Subcutaneous abdominal adipose tissue (tissue), 5 donors: ENCODE measurements at regions not wholly inside any gene's neighbourhood (a gene's known extent, or its start where the extent isn't known, plus 50 kb on each side); places are given as distances from the start of the nearest gene placed in this dataset.

Experiments used
- H3K27ac ChIP-seq: one replicate; pipeline ENCODE4 v1.7.0; 2013; ENCODE audit warnings: low read depth, mild to moderate bottlenecking, inconsistent platforms, low read length, moderate library complexity
- H3K27me3 ChIP-seq, 5 donors: one replicate each; pipeline ENCODE4 v1.7.0; 2013; ENCODE audit warnings: low read length in 5 of 5, inconsistent platforms in 1 of 5; ENCODE audit not compliant: control insufficient read depth in 5 of 5, insufficient read depth in 4 of 5
- H3K36me3 ChIP-seq, 5 donors: one replicate each; pipeline ENCODE4 v1.7.0; 2013; ENCODE audit warnings: low read length in 5 of 5; ENCODE audit not compliant: control insufficient read depth in 5 of 5, insufficient read depth in 5 of 5
- H3K4me1 ChIP-seq, 5 donors: one replicate each; pipeline ENCODE4 v1.7.0; 2013; ENCODE audit warnings: low read length in 5 of 5, mild to moderate bottlenecking in 3 of 5, moderate library complexity in 1 of 5; ENCODE audit not compliant: control insufficient read depth in 5 of 5, insufficient read depth in 5 of 5
- H3K4me3 ChIP-seq, 5 donors: one replicate each; pipeline ENCODE4 v1.7.0; 2013; ENCODE audit warnings: low read length in 5 of 5, low read depth in 1 of 5
- H3K9ac ChIP-seq, 5 donors: one replicate each; pipeline ENCODE4 v1.7.0; 2013; ENCODE audit warnings: low read length in 5 of 5, mild to moderate bottlenecking in 4 of 5, moderate library complexity in 3 of 5
- H3K9me3 ChIP-seq, 5 donors: one replicate each; pipeline ENCODE4 v1.7.0; 2013; ENCODE audit warnings: low read length in 5 of 5; ENCODE audit not compliant: control insufficient read depth in 5 of 5
- donor health status: healthy.
- donor health status: healthy.
- donor health status: healthy.
- donor health status: healthy.
- donor health status: healthy.

GRCh38 chr12:67758119-67758518 lies 109.6 kb downstream of the DYRK2 start:
- Histone ChIP-seq H3K9me3 (no peaks in the 10 kb centered on the region), H3K27ac (no peak overlapping the region)

GRCh38 chr12:67758521-67758920 lies 110.0 kb downstream of the DYRK2 start:
- Histone ChIP-seq H3K9me3 (no peaks in the 10 kb centered on the region), H3K27me3 (no peaks in the 10 kb centered on the region), H3K4me1 (no peaks in the 10 kb centered on the region), H3K27ac (no peak overlapping the region), H3K36me3 (no peaks in the 10 kb centered on the region), H3K4me3 (no peak overlapping the region), H3K9ac (no peak overlapping the region)

More at GRCh38 chr12:67758119-67758518, 109.6 kb downstream of the DYRK2 start:
- Histone ChIP-seq H3K9ac (no peak overlapping the region), H3K36me3 (no peaks in the 10 kb centered on the region), H3K27me3 (no peaks in the 10 kb centered on the region), H3K4me1 (no peaks in the 10 kb centered on the region), H3K4me3 (no peak overlapping the region)

- Histone ChIP-seq H3K27ac (no peak overlapping the region), H3K27me3 (no peaks in the 10 kb centered on the region), H3K4me1 (no peaks in the 10 kb centered on the region), H3K4me3 (no peak overlapping the region), H3K36me3 (no peaks in the 10 kb centered on the region), H3K9me3 (no peaks in the 10 kb centered on the region), H3K9ac (no peak overlapping the region)
Observed at GRCh38 chr12:67759829-67760228, 111.3 kb downstream of the DYRK2 start.

- H3K27ac ChIP-seq = no peak overlapping the region
- no peaks in the 10 kb centered on the region for H3K4me1 ChIP-seq
- H3K36me3 ChIP-seq = no peaks in the 10 kb centered on the region
- H3K4me3 ChIP-seq = no peak overlapping the region
- H3K9me3 ChIP-seq = no peaks in the 10 kb centered on the region
- H3K9ac ChIP-seq = no peak overlapping the region
- no peaks in the 10 kb centered on the region for H3K27me3 ChIP-seq
Observed at GRCh38 chr12:67760586-67761275, 112.2 kb downstream of the DYRK2 start.

GRCh38 chr12:67761566-67761965 lies 113.0 kb downstream of the DYRK2 start:
- Histone ChIP-seq H3K9ac (no peak overlapping the region), H3K4me1 (peaks cover 0 to 2% (median 0%) of the 10 kb centered on the region in 5 donors), H3K9me3 (no peaks in the 10 kb centered on the region), H3K27ac (no peak overlapping the region), H3K4me3 (no peak overlapping the region), H3K27me3 (no peaks in the 10 kb centered on the region), H3K36me3 (no peaks in the 10 kb centered on the region)

- Histone ChIP-seq H3K27ac (no peak overlapping the region), H3K9ac (no peak overlapping the region), H3K27me3 (no peaks in the 10 kb centered on the region), H3K9me3 (no peaks in the 10 kb centered on the region), H3K36me3 (no peaks in the 10 kb centered on the region), H3K4me3 (no peak overlapping the region), H3K4me1 (peaks cover 0 to 3% (median 0%) of the 10 kb centered on the region in 5 donors)
Observed at GRCh38 chr12:67764055-67764454, 115.5 kb downstream of the DYRK2 start.

GRCh38 chr12:67764946-67765619 lies 116.5 kb downstream of the DYRK2 start:
- H3K4me1 ChIP-seq = peaks cover 0 to 3% (median 0%) of the 10 kb centered on the region in 5 donors
- H3K9ac ChIP-seq = no peak overlapping the region
- no peak overlapping the region for H3K4me3 ChIP-seq
- H3K9me3 ChIP-seq = no peaks in the 10 kb centered on the region
- H3K27ac ChIP-seq = no peak overlapping the region
- H3K27me3 ChIP-seq = no peaks in the 10 kb centered on the region
- H3K36me3 ChIP-seq = no peaks in the 10 kb centered on the region

- peaks cover 0 to 3% (median 0%) of the 10 kb centered on the region in 5 donors for H3K4me1 ChIP-seq
- H3K9ac ChIP-seq = no peak overlapping the region
- H3K36me3 ChIP-seq = no peaks in the 10 kb centered on the region
- H3K9me3 ChIP-seq = no peaks in the 10 kb centered on the region
- no peak overlapping the region for H3K27ac ChIP-seq
- no peak overlapping the region for H3K4me3 ChIP-seq
- H3K27me3 ChIP-seq = no peaks in the 10 kb centered on the region
Observed at GRCh38 chr12:67765776-67766766, 117.5 kb downstream of the DYRK2 start.

- no peak overlapping the region for H3K27ac ChIP-seq
- H3K4me3 ChIP-seq = no peak overlapping the region
Observed at GRCh38 chr12:67772267-67773169, 124.0 kb downstream of the DYRK2 start.

More at GRCh38 chr12:67772267-67773169, 124.0 kb downstream of the DYRK2 start:
- H3K4me1 ChIP-seq = peaks cover 0 to 2% (median 0%) of the 10 kb centered on the region in 5 donors
- H3K36me3 ChIP-seq = no peaks in the 10 kb centered on the region
- H3K27me3 ChIP-seq = no peaks in the 10 kb centered on the region
- no peak overlapping the region for H3K9ac ChIP-seq
- no peaks in the 10 kb centered on the region for H3K9me3 ChIP-seq
